HepG2 (cell line): ENCODE measurements at regions not wholly inside any gene's neighbourhood (a gene's known extent, or its start where the extent isn't known, plus 50 kb on each side); places are given as distances from the start of the nearest gene placed in this dataset.

ENCODE experiments used
- CEBPB ChIP-seq: IDR thresholded peaks from 2 replicates; pipeline ENCODE4 v1.6.1; 2011; ENCODE audit warnings: low read depth, low read length, improper control_type of control experiment, borderline replicate concordance
- KDM6A ChIP-seq: IDR thresholded peaks from 2 replicates; pipeline ENCODE4 v1.6.1; 2016; ENCODE audit warnings: low read depth
- KLF6 ChIP-seq: IDR thresholded peaks from 2 replicates; pipeline ENCODE4 v1.8.0; 2016; ENCODE audit warnings: missing biosample characterization, missing genetic modification reagents
- PHF8 ChIP-seq: sonication (generic); formaldehyde crosslinking; IDR thresholded peaks from 2 replicates; pipeline ENCODE4 v1.5.0; 2020; ENCODE audit warnings: missing genetic modification reagents
- RFX5 ChIP-seq: IDR thresholded peaks from 2 replicates; pipeline ENCODE4 v1.6.1; 2011; ENCODE audit warnings: low read depth, low read length, improper control_type of control experiment
- SETDB1 ChIP-seq: sonication (generic); formaldehyde crosslinking; IDR thresholded peaks from 2 replicates; pipeline ENCODE4 v1.5.1; 2020; ENCODE audit warnings: missing genetic modification reagents, mild to moderate bottlenecking, borderline replicate concordance
- SMAD3 ChIP-seq: sonication (generic); formaldehyde crosslinking; IDR thresholded peaks from 2 replicates; pipeline ENCODE4 v1.4.0; 2020; ENCODE audit warnings: missing genetic modification reagents
- ZNF24 ChIP-seq: fragments of 450-650 bp; IDR thresholded peaks from 2 replicates; pipeline ENCODE4 v1.6.1; 2017; ENCODE audit warnings: antibody characterized with exemption, mild to moderate bottlenecking
- TF ChIP-seq, protein P1 (sequence below): sonication (generic); IDR thresholded peaks from 2 replicates; pipeline ENCODE4 v1.6.1; 2016; ENCODE audit warnings: low read depth, borderline replicate concordance
- TF ChIP-seq, protein P2 (sequence below): sonication (generic); formaldehyde crosslinking; IDR thresholded peaks from 2 replicates; pipeline ENCODE4 v1.5.1; 2020; ENCODE audit warnings: missing genetic modification reagents, mild to moderate bottlenecking, borderline replicate concordance
- TF ChIP-seq, protein P3 (sequence below): sonication (generic); formaldehyde crosslinking; IDR thresholded peaks from 2 replicates; pipeline ENCODE4 v1.9.0; 2022; ENCODE audit warnings: missing genetic modification reagents, mild to moderate bottlenecking, borderline replicate concordance

DNA sequence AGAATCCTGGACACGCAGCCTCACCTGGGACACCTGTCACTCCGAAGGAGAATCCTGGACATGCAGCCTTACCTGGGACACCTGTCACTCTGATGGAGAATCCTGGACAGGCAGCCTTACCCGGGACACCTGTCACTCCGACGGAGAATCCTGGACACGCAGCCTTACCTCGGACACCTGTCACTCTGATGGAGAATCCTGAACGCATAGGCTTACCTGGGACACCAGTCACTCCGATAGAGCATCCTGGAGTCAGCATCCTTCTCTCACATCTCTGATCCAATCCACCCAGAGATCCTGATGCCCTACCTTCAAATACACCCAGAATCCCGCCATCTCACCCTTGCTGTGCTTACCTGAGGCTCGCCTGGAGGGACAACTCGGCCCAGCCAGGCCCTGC lies 154.9 kb downstream of the NDUFA10 start:
- no peak for TF ChIP-seq CEBPB
- TF ChIP-seq, protein P1, sequence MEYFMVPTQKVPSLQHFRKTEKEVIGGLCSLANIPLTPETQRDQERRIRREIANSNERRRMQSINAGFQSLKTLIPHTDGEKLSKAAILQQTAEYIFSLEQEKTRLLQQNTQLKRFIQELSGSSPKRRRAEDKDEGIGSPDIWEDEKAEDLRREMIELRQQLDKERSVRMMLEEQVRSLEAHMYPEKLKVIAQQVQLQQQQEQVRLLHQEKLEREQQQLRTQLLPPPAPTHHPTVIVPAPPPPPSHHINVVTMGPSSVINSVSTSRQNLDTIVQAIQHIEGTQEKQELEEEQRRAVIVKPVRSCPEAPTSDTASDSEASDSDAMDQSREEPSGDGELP = no peak
- TF ChIP-seq, protein P2, sequence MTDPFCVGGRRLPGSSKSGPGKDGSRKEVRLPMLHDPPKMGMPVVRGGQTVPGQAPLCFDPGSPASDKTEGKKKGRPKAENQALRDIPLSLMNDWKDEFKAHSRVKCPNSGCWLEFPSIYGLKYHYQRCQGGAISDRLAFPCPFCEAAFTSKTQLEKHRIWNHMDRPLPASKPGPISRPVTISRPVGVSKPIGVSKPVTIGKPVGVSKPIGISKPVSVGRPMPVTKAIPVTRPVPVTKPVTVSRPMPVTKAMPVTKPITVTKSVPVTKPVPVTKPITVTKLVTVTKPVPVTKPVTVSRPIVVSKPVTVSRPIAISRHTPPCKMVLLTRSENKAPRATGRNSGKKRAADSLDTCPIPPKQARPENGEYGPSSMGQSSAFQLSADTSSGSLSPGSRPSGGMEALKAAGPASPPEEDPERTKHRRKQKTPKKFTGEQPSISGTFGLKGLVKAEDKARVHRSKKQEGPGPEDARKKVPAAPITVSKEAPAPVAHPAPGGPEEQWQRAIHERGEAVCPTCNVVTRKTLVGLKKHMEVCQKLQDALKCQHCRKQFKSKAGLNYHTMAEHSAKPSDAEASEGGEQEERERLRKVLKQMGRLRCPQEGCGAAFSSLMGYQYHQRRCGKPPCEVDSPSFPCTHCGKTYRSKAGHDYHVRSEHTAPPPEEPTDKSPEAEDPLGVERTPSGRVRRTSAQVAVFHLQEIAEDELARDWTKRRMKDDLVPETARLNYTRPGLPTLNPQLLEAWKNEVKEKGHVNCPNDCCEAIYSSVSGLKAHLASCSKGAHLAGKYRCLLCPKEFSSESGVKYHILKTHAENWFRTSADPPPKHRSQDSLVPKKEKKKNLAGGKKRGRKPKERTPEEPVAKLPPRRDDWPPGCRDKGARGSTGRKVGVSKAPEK = no peak
- no peak for TF ChIP-seq ZNF24
- TF ChIP-seq, protein P3, sequence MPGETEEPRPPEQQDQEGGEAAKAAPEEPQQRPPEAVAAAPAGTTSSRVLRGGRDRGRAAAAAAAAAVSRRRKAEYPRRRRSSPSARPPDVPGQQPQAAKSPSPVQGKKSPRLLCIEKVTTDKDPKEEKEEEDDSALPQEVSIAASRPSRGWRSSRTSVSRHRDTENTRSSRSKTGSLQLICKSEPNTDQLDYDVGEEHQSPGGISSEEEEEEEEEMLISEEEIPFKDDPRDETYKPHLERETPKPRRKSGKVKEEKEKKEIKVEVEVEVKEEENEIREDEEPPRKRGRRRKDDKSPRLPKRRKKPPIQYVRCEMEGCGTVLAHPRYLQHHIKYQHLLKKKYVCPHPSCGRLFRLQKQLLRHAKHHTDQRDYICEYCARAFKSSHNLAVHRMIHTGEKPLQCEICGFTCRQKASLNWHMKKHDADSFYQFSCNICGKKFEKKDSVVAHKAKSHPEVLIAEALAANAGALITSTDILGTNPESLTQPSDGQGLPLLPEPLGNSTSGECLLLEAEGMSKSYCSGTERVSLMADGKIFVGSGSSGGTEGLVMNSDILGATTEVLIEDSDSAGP (CRISPR knock-in tag) = no peak
- TF ChIP-seq KLF6 (CRISPR knock-in tag) = no peak
- TF ChIP-seq PHF8 (CRISPR knock-in tag) = no peak
- TF ChIP-seq RFX5 = no peak
- TF ChIP-seq SMAD3 (CRISPR knock-in tag) = no peak
- no peak for TF ChIP-seq SETDB1 (CRISPR knock-in tag)
- no peak for TF ChIP-seq KDM6A (CRISPR knock-in tag)
